DMS 273 (cell line): ENCODE measurements at regions not wholly inside any gene's neighbourhood (a gene's known extent, or its start where the extent isn't known, plus 50 kb on each side); places are given as distances from the start of the nearest gene placed in this dataset.
"Not testable (repeated sequence)": the region's sequence is repeated elsewhere in the genome, so short reads cannot be mapped to it uniquely, and the experiment has no call there.

Experiments used
- DNase-seq: peaks from one replicate; lab custom pipeline; 2025; ENCODE audit not compliant: unreplicated experiment; lab: John Stamatoyannopoulos, UW

- DNase-seq = no peak
Observed at GRCh38 chr11:57871231-57871630, 109.6 kb downstream of the CTNND1 start.

DNA sequence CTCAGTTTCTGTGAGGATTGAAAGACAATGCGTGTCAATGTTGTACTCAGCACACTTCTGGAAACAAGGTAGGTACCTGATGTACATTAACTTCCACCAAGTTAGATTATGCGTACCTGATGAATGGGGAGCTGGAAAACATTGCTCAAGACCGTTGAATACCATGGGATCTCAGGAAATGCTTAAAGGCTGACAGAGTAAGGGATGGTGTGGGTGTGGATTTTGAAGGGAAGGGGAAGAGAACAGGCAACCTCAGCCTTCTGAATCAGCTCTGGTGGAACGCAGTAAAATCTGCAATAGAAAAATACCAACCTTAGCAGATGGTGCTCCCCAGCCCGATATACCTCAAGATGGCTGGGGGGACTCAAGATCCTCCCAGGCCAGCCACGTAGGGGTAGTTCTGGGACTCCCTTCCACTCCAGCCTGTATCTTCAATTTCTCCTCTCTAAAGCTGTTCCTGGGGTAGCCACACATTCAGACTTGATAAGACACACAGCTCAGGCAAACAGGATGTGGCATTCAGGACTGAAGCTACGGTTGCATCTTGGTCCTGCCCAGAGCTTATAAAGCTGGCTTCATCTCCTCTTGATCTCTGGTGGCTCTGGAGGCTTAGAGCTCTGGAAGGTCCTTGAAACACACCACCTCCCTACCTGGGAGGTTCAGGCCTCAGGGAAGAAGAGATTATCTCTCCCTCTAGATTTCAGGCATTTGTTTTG lies 111.8 kb downstream of the CTNND1 start:
- DNase-seq = no peak

DNA sequence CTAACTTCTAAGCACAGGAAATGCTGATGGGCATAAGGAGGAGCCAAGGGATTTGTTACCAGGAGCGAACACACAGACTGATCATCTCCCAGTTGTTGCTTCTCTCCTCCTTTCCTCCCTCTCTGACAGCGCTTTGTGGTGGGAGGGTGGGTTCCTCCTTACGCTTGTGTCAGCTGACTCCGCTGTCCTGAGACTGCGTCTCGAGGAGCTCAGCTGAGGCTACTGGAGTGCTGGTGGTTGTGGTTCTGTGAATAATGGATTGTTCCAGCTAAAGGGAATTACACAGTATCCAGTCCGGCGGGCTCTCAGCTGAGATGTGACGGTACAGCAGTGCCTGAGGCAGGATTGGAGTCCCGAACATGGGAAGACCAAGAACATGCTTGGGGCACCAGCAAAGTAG lies 113.4 kb downstream of the CTNND1 start:
- no peak for DNase-seq

DNA sequence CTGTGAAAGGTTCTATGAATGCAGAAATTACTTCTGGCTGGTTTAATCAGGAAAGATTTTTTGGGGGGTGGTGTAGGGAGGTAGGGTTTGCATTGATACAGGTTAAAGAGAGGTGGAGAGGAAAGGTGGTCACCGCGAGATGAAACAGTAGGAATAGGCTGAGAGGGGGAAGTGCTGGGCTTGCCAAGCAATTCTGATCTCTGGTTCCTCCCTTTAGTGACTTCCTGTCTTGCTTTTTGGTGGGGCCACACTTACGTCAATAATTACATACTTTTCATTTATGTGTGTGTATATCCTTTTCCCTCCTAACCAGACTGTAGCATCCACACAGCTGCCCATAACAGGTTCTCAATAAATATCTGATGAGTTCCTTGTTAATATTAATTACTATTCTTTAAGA lies 120.0 kb downstream of the CTNND1 start:
- no peak for DNase-seq

- no peak for DNase-seq
Observed at GRCh38 chr11:57883630-57884029, 122.0 kb downstream of the CTNND1 start.

GRCh38 chr11:57885298-57886050 lies 123.9 kb downstream of the CTNND1 start:
- peak; percentile 1 for DNase-seq

DNA sequence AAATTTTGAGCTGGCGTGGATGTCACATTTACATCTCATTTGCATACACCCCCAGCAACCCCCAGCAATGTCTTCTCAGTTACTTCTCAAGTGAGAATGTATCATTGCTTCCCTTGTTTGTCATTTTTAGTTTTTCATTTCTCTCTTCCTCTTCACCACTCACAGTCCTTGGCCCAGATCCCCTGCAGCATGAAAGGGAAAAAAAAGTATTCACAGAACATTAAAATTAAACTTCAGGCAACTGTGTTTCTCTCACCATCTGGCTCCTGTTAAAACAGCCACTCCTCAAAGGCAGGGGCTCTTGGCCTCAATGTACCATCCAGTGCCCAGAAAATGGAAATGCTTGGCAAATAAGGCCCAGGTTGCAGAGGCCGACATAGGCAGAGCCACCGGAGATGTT lies 126.8 kb downstream of the CTNND1 start:
- no peak for DNase-seq

GRCh38 chr11:57890521-57890920 lies 128.9 kb downstream of the CTNND1 start:
- DNase-seq = no peak

- DNase-seq = not testable (repeated sequence)
Observed at GRCh38 chr11:57893200-57893599, 130.5 kb upstream of the OR9Q1 start.

- no peak for DNase-seq
Observed at GRCh38 chr11:57896361-57897145, 127.1 kb upstream of the OR9Q1 start.

DNA sequence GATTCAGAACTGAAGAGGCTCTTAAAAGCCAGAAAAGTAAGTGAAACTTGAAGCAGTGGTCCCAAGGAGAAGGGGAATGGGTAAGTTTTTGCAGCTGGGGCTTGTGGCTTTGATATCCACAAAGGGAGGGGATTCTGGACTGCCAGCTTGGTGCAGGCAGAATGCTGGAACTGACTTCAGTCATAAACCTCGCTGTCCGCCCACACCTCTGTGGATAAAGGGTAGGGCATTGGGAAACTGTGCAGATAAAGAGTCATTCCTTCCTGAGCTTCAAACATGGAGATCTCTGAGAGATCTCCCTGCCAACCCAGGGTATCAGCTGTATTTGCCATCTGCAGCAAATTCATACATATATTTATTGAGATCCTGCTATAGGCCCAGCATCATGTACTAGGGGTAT lies 124.3 kb upstream of the OR9Q1 start:
- no peak for DNase-seq

DNA sequence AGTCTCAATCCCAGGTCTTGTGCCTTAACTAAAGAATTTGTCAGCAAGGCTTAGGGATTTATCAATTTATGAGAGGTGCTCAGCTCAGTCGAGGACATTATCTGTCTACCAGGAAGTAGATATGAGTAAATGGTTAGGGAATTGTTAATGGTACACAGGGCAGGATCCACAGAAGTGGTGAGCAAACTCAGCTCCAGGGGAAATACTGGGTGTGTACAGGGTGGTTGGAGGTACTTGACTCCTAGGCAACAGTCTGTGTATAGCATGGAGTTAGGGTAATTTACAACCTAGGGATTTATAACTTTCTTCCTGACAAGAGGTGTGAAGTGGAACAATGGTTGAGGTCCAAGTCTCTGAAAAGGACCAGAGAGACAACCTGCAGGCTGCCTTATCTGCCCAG lies 123.4 kb upstream of the OR9Q1 start:
- DNase-seq = no peak

- DNase-seq = no peak
Observed at GRCh38 chr11:57901278-57901677, 122.4 kb upstream of the OR9Q1 start.

DNA sequence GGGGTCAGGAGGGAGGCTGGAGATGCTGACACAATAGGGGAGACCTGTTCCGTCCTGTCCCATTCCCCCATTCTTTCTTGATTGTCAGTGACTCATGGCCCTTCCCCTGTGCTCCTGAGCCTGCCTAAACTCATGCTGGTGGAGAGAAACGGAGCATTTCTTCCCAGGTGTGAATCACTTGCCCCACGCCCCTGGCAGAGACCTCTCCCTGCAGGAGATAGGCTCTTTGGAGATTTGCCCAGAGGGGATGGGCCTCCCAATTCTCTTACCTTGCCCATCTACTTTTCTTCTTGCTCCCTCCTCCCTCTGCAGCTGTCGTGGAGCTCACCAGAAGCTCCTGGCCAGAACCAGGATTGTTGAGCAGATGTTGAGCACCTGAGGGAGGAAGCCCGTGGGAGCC lies 121.9 kb upstream of the OR9Q1 start:
- DNase-seq = no peak

DNA sequence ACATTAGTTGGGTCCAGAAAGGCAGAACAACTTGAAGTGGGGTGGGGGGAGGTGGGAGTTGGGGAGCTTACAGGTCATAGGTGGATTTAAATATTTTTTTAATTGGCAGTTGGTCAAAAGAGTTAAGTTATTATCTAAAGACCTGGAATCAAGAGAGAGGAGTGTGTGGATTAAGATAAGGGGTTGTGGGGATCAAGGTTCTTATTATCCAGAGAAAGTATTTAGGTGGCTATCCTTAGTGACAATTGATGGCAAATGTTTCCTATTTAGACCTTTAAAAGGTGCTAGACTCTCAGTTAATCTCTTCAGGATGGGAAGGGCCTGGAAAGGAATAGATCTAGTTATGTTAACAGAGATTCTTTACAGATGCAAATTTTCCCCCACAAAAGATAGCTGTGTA lies 120.7 kb upstream of the OR9Q1 start:
- DNase-seq = no peak

GRCh38 chr11:57903441-57904123 lies 120.1 kb upstream of the OR9Q1 start:
- no peak for DNase-seq

DNA sequence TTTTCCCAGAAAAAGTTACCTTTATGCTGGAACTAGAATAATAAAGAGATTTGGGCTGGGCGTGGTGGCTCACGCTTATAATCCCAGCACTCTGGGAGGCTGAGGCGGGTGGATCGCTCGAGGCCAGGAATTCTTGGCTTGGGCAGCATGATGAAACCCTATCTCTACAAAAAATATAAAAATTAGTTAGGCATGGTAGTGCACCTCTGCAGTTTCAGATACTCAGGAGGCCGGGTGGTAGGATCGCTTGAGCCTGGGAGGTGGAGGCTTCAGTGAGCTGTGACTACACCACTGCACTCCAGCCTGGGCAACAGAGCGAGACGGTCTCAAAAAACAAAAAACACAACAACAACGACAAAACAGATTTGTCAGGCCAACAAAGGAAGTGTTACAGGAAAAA lies 119.3 kb upstream of the OR9Q1 start:
- no peak for DNase-seq

DNA sequence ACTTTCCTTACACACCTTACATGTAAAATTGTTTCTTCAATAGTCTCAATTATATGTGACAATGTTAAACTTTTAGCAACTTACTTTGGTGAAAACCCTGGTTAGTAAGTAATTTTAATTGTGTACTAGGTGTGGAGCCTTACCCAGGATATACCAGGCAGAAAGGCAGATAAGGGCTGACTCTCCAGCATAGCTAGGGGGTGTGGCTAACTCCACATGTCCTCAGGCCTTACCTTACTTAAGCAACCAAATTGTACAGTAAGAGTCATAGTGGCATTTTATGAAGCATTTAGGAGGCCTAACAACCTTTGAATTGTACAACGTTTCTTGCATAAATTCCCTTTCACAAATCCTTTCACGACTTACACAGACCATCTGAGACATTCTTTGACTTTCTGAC lies 118.2 kb upstream of the OR9Q1 start:
- DNase-seq = no peak

DNA sequence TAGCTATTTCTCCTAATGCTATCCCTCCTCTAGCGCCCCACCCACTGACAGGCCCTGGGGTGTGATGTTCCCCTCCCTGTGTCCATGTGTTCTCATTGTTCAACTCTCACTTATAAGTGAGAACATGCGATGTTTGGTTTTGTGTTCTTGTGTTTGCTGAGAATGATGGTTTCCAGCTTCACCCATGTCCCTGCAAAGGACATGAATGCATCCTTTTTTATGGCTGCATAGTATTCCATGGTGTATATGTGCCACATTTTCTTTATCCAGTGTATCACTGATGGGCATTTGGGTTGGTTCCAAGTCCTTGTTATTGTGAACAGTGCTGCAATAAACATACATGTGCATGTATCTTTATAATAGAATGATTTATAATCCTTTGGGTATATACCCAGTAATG lies 115.3 kb upstream of the OR9Q1 start:
- DNase-seq = not testable (repeated sequence)

DNA sequence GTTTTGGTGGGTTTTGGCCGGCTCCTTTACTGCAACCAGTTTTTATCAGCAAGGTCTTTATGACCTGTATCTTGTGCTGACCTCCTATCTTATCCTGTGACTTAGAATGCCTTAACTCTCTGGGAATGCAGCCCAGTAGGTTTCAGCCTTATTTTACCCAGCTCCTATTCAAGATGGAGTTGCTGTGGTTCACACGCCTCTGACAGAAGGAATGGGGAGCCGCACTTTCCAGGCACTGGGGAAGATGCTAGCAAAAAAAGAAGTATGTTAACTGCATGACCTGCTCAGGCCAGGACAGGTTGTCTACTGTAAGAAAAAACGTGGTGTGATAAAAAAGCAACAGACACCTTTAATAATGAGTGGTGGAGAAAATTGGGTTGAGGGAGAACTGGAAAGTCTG lies 112.2 kb upstream of the OR9Q1 start:
- not testable (repeated sequence) for DNase-seq
